ENCODE measurements at regions not wholly inside any gene's neighbourhood (a gene's known extent, or its start where the extent isn't known, plus 50 kb on each side); places are given as distances from the start of the nearest gene placed in this dataset.

DNA sequence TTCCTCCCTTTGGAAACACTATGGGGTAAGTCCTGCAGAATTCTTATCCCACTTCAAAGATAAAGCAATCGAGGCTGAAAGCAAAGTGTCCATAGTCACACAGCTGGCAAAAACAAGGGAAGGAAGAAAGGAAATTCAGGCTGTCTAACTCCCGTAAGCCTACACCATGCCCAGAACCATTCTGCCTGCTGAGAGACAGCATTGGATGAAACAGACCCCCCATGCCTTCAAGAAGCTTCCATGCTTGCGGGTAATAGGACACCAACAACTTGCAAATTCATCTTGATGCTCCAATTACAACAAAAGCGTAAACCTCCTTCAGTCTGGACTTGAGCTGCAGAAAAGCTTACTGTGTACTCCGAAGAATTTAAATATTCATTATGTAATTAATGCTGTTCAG lies 181.1 kb upstream of the WWC1 start:
- TF ChIP-seq POLR2A (IDR thresholded peaks at IDR 0.05; ENCODE audit: low read length) (no peak), GATA1 (IDR thresholded peaks at IDR 0.05; ENCODE audit: low read depth, low read length) (no peak)
